ENCODE measurements at regions not wholly inside any gene's neighbourhood (a gene's known extent, or its start where the extent isn't known, plus 50 kb on each side); places are given as distances from the start of the nearest gene placed in this dataset.

DNA sequence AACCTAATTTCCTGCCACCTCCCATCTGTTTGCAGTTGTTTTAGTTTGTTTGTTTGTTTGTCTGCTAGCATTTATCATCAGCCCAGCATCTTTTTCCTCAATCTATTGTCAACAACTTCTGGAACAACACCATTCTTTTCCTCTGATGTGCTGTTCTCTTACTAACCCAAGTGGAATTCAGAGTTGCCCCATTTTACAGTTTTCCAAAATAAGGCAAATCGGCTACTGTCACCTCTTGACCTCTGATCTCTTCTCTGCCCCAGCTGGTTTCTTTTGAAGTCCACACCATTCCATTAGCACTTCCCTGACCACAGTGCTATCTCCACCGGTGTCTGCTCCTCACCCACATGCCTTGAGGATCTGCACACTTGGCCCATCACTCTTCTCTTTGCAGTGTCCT, 102.4 kb downstream of the EFNB2 start:
- no peak for DNase-seq

DNA sequence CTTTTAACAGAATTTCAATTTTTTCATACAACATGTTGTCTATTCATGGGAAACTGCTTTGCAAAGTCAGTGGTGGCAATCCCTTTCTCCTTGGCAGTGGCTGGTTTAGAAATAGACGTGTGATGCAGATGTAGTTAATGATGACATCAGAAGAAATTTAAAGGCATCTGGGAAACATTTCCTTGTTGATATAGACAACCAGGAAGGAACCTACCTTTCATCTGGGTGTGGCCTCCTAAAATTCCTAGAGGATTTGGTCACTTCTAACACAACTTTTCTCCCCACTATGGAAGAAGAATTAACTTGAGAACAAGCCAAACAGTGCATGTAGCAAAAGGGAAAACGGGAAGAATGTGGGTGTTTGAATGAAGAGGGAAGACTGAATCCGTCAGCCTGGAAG, 102.8 kb downstream of the EFNB2 start:
- no peak for DNase-seq

DNA sequence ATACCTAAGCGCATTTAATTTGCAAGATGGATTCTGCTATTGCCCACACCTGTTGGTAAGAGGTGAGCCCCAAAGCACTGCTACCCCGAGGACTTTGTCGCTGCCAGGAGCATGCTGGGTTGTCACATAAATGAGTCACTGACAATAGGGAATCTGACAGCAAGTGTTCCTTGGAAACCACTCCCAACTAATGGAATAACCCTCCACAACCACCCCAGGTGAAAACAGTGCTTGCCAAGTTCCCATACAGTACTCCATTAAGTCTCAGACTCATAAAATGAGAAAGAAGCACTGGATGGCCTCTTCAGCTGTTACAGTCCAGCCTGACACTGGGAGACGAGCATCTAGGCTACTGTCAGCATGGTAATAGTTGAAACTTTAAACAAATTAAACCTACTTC, 108.6 kb downstream of the EFNB2 start:
- DNase-seq, result no peak

DNA sequence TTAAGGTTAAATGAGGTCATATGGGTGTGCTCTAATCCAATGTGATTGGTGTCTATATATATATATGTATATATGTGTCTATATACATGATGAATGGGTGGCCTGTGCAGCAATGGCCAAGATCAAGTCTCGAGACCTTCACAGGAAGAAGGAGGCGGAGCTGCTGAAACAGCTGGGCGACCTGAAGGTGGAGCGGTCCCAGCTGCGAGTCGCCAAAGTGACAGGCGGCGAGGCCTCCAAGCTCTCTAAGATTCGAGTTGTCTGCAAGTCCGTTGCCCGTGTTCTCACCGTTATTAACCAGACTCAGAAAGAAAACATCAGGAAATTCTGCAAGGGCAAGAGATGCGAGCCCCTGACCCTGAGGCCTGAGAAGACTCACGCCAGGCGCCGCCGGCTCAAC, 109.8 kb downstream of the EFNB2 start:
- no peak for DNase-seq

DNA sequence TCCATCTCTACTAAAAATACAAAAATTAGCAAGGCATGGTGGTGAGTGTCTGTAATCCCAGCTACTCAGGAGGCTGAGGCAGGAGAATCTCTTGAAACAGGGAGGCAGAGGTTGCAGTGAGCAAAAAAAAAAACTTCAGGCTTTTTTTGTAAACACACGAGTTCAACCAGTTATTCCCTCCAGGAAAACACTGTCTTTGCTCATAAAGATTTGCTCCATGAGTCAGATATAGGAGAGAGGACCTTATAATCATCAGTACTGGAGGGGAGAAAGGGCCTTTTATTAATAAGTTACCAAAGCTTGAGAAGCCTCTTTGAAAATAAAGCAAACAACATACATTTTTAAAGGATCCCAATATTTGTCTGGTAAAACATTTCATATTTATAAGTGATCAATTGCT, 110.7 kb downstream of the EFNB2 start:
- DNase-seq, result no peak

DNA sequence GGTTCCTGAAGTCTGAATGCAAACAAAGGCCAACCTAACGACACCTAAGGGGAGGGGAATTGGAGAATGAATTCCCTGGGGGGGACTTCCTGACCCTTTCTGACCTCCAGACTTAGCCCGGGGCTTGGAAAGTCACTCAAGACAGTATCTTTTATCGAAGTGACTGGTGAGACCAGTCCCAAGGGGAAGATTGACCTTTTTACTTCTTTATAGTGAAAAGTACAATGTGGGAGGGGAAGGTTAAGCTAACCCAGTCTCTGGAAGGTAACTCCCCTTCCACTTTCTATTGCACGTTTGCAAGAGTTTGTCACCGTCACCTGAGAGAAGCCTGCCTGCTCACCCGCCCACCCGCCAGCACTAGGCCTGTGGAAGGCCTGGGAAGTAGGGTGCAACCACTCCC, 111.9 kb downstream of the EFNB2 start:
- no peak for DNase-seq

DNA sequence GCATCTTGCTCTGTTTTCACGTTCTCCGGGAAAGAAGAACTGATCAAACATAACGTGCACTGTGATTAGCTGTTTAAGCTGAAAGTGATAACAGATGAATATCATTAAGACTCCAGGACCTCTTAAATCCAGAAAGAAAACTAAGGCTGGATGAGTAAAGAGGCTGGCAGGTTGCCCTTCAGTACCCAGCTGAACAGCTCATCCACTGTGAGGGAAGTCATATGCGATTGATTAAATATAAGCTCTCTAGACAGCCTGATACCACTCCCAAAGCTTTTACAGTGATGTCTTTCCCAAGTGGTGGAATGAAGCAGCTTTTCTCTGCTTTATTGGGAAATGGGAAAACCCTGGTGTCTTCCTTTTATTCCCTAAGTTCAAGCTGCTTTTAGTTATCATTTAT, 116.9 kb downstream of the EFNB2 start:
- DNase-seq, result no peak

DNA sequence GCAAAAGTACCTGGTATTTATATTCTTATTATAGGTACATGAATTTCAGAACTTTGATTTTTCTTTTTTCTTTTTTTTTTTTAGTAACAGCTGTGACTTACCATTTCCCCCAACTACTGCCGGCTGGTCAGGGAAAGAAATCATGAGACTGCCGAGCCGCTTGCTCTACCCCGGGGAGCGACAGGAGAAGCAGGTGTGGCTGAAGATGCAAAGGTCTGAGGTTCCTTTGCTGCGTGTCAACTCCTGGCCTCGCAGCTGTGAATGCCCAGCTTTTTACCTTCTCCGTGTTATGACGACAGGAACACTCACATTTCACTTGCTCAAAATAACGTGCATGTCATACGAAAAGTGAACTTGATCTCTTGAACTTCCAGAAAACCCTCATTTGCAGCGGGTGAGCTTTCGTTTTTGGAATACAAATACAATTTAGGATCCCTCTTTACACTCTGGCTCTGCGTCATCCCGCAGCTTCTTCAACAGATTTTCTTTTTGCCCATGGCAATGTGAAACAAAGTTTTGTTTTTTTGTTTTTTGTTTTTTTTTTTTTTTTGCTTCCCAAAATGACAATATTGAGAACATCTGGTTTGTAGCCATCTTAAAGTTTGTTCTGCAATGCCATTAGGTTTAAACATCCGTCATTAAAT, 117.9 kb downstream of the EFNB2 start:
- DNase-seq, result no peak

DNA sequence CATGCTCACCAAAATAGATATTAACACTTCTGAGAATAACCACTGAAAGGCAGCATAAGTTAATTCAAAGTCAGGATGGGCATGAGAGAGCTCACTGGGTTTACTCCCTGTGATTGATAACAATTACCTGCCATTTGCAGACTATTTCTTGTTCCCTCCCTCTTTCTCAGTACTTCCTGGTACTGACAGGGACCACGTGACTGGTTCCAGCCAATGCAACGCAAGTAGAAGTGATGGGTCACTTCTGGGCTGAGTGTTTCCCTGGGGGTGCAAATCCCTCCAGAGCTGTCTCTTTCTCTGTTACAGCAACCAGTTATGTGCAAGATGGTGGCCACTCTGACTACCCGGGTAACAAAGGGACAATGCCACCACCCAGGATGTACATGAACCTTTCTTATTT, 118.8 kb downstream of the EFNB2 start:
- no peak for DNase-seq

DNA sequence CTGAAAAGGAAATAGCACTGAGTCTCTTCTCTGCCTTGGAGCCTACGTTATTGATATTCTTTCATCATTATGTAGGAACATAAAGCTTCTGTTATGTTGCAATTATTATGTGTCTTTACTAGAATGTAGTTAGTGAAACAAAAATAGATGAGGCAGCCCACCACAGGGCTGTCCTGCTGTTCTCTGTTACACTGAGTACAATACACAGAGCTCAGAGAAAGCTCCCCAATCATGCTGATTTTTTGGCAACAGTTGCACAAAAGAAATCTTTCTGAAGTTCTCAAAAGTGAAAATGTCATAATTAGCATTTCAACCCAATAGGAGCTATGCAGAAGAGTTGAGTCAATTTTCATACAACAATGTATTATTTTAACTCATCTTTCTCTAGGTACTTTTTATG, 119.5 kb downstream of the EFNB2 start:
- no peak for DNase-seq

DNA sequence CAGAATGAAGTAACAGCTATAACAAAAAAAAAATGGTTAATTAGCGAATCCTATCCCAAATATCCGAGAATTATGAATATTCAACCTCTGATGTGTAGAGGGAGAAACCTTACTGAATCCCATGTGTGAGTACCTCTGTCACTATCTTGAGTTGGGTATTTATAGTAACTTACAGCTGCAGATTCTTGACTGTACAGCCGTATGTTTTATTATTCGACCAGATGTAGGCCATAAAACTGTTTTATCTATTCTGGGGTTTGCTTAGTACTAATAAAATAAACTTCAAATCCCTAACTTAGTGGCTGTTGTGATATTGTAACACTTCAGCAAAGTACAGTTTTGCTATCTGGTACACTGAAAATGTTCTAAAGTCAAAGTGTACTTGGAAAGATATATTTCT, 120.0 kb downstream of the EFNB2 start:
- no peak for DNase-seq

DNA sequence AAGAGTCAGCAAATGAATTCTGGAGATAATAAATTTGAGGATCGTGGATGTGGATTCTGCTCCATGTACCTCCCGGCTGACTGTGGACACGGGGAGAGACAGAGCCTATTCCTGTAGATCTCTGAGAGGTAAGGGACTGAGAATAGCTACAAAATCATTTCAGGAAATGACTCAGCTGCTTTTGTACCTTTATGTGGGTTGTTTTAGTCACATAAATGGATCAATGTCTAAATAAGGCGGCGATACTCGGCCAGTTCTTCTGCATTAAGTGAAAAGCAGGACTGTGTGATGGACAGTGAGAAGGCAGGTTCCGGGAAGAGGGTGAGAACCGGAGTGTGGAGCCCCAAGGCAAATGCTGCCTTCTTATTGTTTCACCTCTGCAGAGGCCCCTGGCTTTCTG, 128.1 kb downstream of the EFNB2 start:
- no peak for DNase-seq

DNA sequence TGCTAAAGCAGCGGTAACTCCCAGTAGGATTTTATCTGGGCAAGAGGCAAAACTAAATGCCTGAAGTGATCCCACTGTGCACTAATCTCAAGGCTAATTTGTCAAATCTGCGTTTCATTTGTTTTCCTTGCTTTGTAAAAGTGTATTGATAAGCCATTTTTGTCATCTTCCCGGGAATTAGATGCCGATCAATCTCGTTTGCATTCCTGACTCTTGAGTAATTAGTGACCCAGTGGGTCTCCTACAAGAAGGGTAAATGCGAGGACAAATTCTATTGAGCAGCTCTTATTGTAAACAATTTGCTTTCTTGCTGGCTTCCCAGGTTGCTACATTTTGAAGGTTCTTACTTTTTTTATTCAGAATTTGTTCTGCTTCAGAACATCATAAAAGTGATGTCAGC, 129.7 kb downstream of the EFNB2 start:
- no peak for DNase-seq

DNA sequence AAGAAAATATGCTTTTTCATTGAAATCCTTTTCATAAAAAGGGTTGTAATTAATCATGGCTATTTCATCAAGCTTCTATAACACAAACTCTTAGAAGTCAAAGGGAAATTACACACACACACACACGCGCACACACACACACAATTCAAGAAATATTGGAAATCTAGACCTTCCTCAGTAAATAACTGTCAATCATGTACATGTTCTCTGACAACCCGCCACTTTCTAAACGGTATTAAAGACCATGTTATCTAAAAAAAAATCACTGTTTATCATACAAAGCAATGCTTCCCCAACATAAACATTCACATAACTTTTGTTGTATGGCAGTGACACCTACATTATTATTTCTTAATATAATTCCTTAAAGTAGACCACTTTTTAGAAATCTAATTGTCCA, 132.2 kb downstream of the EFNB2 start:
- no peak for DNase-seq

DNA sequence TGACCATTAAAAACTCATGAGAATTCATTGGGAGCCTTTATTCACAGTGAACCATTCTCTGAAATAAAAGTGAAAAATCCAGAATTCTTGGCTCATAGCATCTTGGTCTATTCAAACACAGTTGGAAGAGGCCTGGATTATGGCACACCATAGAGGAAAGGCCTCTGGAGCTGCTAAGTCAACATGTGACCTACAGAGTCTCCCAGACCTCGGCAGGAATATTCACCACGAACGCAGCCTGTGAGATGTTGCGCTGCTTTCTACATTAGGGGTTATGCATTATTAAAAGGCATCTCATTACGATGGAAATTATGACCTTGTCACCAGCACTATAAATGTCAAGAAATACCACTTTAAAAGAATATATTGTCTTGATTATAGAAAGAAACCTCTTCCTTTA, 132.6 kb downstream of the EFNB2 start:
- DNase-seq, result no peak

DNA sequence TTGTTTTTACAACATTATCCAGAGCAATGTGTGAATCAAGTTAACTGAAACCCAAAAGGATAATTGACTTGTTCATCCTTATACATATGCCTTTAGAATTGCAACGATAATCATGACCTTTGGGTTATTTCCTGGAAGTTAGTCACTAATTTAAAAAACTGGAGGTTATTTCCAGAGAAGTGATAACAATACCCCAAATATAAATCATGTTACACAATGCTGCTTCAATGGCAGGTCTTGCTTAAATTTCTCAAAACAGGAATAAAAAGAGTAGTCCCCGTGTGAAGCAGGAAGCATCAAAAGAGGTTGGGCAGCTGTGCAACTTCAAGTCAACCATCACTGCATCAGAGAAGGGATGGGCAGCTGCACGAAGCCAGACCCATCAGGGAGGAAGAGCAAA, 134.4 kb downstream of the EFNB2 start:
- no peak for DNase-seq

DNA sequence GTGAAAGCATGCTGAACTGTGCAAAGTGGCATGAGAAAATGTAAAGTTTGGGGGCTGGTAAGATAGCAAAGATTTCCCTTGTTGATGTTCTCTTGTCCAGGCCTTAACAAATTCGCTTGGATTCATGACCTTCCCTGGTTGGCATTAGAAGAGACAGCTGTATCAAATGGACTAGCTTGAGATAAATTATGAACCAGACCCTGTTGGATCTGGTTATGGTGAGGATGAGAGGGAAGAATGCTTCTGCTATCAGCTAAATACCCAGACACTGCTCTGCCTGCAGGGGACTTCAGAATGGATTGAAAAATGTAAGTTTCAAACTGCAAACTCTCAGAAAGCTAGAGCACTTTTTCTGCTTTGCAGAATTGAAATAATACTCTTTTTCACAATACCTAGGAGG, 135.2 kb downstream of the EFNB2 start:
- DNase-seq, result no peak

DNA sequence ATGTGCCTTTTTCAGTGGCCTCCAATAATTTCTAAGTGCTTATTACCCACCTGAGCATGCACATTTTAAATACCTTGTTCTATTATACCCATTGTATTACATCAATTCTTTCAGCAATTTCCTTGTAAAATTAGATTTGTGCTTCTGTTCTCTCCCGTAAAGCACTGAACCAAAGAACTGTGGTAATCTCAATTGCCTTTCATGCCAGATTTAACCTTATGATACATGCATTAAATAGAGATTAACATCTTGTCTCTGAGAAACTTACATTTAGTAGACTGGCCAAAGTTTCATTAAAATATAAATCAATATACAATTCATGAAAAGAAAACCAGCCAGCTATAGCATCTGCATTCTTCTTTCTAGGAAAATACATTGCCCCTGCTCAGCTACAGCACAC, 137.2 kb downstream of the EFNB2 start:
- no peak for DNase-seq

DNA sequence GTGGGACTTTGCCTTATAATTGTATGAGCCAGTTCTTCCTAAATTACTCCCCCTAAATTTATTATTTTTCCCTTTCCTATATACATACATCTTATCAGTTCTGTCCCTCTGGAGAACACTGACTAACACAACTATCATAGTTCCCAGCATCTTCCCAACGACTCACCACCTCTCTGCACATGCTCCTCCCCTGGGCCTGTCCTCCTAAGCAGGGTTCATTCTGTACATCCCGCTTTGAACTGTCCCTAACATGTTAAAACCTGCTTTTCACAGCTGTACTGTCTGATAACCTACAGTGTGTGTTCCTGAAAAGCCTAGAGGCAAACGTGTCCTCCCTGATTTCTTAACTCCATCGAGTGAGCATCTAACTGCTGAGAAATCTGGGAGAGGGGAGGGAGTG, 141.7 kb downstream of the EFNB2 start:
- DNase-seq, result no peak

DNA sequence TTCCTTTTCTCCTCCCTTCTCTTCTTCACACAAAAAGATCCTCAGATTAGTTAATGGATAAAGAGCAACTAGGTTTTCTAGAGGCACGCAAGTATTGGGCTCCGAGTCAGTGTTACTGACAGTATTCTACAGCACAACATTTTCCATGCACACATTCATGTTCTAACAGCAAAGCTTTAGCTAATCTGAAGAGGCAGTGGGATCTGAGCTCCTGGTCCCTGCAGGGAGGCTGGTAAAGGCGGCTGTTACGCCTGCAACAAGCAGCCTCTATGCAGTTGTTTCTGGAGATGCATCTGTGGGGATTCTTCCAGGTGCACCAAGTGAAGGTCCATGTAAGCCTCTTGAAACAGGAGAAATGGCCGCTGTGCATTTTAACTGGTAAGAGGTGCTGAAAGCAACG, 143.8 kb downstream of the EFNB2 start:
- DNase-seq, result no peak

DNA sequence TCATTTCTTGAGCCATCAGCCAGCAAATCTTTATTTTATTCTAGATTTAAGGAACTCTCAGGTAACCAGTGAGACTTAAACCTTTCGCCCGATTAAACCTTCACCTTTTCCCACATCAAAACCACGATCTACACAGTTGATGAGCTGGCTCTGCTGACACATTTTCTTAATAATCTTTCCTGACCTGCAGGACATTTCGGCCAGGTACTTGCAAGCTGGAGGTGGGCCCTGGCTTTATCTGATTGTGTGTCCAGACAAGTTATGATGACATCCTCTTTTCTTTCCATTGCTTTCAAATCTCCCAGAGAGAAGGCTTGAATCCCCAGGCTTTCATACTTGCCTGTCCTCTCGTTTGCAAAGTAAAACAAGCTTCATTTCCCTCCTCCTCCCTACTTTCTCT, 144.2 kb downstream of the EFNB2 start:
- no peak for DNase-seq

DNA sequence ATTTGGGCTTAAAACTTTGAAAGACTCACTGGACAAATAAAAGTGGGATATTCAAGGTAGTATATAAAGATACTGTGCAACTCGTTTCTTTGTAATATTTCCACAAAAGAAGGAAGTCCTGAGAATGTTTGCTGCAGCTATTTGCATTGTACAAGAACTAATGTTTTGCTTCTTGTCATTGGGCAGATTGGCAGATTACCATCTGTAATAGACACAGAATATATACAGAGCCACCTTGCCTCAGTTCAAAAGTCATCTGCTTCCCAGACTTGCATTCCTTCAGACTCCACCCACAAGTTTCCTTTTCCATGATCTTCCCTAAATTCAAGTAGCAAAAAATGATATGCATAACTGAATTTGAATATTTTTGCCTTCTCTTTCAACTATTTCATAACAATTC, 145.1 kb downstream of the EFNB2 start:
- DNase-seq, result no peak

DNA sequence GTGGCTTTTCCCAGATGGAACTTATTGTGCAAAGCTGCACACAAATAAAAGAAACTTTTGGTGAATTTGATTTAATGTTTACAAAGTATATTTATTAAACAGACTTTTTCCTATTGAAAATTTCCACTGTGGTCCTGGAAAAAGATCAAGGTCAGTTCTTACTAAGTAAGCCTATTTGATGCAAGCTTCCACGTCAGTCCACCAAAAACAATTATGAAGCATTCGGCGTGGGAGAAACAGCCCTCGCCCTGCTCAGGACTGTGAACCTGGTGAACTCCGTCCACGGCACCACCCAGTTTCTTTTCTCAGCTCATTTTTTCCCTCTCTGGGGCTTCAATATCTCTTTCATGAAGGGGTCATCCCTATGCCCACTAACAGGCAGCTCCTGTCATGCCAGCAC, 149.8 kb downstream of the EFNB2 start:
- no peak for DNase-seq

DNA sequence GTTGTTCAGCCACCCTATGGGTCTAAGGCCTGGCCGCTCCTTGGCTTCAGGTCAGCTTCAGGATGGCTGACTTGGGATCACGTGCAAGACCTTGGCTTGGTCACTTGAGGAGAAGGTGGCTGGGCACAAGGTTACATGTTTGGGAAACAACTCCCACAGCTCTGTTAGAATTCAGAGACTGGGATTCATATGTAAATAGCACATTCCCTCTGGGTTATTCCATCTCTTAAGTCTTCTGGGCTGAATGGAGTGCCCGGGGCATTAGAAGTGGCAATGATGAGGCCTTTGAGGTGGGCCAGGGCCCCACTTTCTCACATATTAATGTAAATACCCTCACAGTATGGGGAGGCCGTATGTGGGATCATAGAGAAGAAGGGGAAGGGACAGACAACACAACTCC, 150.9 kb downstream of the EFNB2 start:
- no peak for DNase-seq

DNA sequence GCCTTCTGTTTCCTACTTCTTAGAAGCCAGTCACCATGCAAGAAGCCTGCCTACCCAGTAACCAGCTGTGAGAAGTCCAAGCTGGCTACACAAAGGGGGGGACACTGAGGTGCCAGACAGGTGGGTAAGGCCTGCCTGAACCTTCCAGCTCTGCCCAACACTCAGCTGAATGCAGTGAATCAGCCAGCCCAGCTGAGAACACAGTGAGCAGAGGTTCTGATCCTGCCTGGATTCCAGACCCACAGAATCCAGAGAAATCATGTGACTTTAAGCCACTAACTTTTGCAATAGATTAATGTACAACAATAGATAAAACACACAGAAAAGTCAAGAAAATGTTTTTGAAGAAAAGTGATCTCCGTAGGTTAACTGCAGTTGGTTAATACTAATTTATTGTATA, 151.7 kb downstream of the EFNB2 start:
- DNase-seq, result no peak

DNA sequence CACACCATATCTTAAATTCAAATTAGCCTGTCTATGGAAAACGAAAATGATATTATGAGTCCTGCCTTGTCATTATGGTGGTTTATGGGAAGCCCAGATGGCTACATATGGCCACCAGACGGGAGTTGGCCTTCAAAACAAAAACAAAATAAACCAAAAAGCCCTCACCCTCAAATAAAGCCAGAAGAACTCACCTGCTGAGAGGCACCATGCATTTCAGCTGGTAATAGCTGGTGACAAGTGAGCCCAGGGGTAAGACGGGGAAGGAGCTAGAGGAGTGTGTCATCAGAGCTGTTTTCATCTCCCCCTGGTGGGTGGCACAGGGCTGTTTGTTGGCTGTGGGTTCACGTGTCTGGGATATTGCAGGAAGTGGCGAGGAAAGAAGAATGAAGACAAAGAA, 152.9 kb downstream of the EFNB2 start:
- DNase-seq, result no peak
